ENCODE measurements at regions not wholly inside any gene's neighbourhood (a gene's known extent, or its start where the extent isn't known, plus 50 kb on each side); places are given as distances from the start of the nearest gene placed in this dataset.

- intact Hi-C loops (cut with DNase I): no loop called here
- no peak for DNase-seq
Observed at GRCh38 chr9:12975496-12975895, 200.7 kb downstream of the LURAP1L start.

- no peak for DNase-seq
- intact Hi-C loops (cut with DNase I): no loop called here
Observed at GRCh38 chr9:12980085-12980851, 205.4 kb downstream of the LURAP1L start.

DNA sequence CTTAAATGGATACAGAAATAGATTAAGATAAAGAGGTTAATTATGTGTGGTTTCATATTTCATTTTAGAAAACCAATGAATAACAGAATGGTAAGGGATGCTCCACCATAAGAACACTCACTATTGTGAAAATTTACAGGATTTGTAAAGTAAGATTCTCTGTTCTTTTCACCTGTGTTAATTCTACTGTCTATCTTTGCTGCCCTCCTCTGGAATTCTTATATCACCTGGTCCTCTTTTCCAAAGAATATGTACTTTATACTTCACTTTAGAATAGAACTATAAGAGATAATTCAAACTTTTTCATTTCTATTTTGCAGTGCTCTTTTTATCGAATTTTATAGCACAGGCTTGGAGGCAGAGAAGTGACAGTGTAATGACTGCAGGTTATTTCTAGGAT, 213.4 kb downstream of the LURAP1L start:
- no peak for DNase-seq
- intact Hi-C loops (cut with DNase I): no loop called here

DNA sequence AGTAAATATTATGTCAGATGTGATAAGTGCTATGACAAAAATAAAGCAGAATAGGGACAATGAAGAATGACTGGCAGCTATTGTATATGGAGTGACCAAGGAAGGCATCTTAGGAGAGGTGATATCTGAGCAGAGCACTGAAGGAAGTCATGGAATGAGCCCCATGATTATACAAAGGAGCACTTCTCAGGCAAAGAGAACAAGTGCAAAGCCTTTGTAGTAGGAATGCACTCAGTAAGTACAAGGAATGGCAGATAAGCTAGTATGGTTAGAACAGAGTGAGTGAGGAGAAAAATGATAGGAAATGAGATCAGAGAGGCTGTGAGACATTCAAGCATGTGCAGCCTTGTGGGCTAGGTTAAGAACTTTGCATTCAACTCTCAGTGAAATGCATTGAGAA, 214.8 kb downstream of the LURAP1L start:
- intact Hi-C loops (cut with DNase I): no loop called here
- DNase-seq: no peak

GRCh38 chr9:12993466-12993865, 218.6 kb downstream of the LURAP1L start:
- DNase-seq: no peak
- intact Hi-C loops (cut with DNase I): no loop called here

- DNase-seq: no peak
- intact Hi-C loops (cut with DNase I): no loop called here
Observed at GRCh38 chr9:12997009-12997408, 222.2 kb downstream of the LURAP1L start.

DNA sequence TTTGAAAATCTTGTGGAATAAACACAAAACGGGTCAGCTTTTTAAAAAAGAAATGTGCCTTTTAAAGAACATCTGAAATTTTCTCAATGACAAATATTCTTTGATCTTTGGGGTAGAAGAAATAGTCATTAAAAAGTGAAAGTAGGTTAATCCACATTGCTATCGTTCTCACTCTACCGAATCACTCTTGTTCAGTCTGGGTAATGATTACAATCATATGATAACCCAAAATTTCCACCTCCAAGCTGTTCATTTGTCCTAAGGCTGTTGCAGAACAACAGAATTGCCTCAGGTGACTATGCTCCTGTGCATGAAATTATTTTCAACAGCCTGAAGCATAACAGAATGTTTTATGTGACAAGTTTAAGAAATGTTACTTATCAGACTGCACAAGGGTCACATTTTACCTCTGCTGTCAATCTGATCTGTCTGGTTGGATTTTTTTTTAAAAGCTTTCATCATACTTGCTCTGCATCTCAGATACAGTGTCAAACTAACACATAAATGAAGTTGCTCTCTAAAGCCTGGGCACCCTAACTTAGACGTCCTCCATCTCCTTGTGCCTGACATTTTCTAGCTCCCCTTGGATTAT, 227.3 kb downstream of the LURAP1L start:
- intact Hi-C loops (cut with DNase I): no loop called here
- no peak for DNase-seq

GRCh38 chr9:13002740-13003139, 227.9 kb downstream of the LURAP1L start:
- no peak for DNase-seq
- intact Hi-C loops (cut with DNase I): no loop called here

DNA sequence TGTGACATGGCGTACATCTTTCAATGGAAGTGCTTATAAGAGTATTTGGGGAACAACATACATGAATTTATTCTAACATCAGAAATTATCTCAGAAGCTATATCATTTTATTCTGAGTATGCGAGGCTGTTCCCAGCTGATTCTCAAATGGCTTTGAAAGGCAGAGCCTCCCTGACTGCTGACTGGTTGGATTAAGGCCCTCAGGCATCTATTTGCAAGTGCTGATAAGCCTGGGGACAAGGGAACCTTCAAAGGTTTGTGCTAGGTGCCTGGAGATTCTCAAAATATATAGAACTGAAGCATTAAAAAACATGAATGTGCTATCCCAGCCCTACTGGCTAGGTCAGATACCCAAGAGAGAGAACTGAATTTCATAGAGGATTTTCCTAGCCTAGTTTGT, 235.1 kb downstream of the LURAP1L start:
- intact Hi-C loops (cut with DNase I): no loop called here

DNA sequence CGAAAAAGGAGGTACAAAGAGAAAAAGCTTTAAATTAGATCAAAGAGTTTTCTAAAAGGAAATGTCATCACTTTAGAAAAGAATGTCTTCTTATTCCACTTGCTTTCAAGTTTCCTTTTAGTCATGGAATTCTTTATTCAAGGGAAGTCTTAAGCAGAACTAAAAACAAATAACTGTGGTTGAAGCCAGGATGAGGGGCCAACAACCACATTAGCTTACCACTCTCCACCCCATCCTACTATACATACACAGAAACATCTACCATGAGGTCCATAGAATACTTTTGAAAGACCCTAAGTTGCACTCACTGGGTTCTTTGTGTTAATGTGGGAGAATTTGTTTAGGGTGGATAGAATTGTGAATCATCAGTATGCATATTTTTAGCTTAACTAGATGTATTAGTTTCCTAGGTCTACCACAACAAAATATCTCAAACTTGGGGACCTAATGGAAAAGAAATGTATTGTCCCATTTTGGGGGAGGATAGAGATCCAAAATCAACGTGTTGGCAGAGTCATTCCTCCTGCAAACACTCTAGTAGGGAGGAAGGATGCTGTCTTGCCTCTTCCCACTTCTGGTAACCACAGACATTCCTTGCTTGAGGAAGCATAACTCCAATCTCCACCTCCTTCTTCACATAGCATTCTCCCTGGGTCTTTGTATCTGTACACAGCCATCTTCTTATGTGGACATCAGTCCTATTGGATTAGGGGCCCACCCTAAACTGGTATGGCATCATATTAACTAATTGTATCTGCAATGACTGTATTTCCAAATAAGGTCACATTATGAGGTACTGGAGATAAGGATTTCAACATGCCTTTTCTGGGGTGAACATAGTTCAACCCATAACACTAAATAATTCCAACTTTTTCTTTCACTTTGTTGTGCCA, 239.4 kb downstream of the LURAP1L start:
- DNase-seq: no peak
- intact Hi-C loops (cut with DNase I): no loop called here

More for the DNA sequence above, 235.1 kb downstream of the LURAP1L start:
- no peak for DNase-seq

GRCh38 chr9:13017260-13017659, 242.4 kb downstream of the LURAP1L start:
- DNase-seq: no peak
- intact Hi-C loops (cut with DNase I): no loop called here

- DNase-seq: no peak
- intact Hi-C loops (cut with DNase I): no loop called here
Observed at GRCh38 chr9:13020146-13021040, 245.6 kb downstream of the LURAP1L start.

- no peak for DNase-seq
- intact Hi-C loops (cut with DNase I): no loop called here
Observed at GRCh38 chr9:13022756-13023155, 247.9 kb downstream of the LURAP1L start.

DNA sequence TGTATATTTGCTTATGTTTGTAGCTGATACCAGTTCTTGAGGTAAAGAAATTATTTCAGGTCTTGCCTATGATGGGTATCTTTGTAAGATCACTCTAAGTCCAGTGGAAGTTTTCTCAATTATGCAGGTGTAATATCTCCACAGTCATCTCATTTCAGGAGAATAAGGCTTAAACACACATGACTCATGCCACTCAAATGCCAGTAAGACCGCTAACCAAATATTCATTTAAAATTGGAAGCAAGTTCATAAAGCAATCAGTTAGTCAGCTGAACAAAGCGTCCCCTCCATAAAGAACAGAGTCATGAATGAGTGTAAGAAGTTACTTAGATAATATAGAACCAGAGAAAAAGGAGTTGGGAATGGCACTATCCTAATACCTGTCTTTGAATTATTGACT, 248.7 kb downstream of the LURAP1L start:
- no peak for DNase-seq
- intact Hi-C loops (cut with DNase I): no loop called here

DNA sequence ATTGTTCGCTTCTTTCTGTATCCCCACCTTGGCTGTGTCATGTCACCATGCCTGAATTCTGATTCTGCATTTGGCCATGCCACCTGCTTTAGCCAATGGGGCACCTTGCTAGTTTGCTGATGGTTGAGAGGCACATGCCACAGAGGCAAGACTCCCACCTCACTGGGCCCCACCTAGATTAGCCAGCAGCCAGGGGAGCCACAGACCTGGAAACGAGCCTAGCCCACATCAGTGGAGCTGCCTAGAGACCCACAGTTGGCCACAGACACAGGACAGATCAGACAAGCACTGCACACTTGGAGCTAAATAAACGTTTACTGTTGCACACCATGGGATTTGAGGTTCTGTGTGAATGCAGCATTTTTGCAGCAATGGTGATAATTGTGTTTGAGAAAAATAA, 252.1 kb downstream of the LURAP1L start:
- intact Hi-C loops (cut with DNase I): no loop called here
- no peak for DNase-seq

DNA sequence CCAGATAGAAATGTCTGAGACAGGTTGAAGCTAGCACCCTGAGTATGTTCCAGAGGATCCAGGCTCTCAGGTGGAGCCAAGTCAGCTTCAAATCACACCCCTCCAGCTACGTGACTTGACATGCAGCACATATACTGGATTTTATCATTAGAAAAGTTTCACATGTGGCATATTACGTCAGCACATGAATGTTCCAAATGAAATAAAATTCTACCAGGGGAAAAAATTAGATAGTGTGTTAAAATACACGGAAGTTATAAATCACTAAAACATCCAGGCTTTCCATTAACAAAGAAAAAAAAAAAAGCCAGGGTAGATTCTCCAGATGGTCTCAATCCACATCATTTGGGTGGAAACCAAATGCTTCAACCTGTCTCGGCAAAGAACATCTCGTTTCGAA, 251.6 kb downstream of the MPDZ start:
- no peak for DNase-seq
- intact Hi-C loops (cut with DNase I): no loop called here

- intact Hi-C loops (cut with DNase I): loop anchor here (5.0 to 10.0 kb wide), 2 partner anchors 55 to 1402 kb away; no protein-coding TSS in a partner anchor
- no peak for DNase-seq
Observed at GRCh38 chr9:13032585-13032984, 246.9 kb downstream of the MPDZ start.

DNA sequence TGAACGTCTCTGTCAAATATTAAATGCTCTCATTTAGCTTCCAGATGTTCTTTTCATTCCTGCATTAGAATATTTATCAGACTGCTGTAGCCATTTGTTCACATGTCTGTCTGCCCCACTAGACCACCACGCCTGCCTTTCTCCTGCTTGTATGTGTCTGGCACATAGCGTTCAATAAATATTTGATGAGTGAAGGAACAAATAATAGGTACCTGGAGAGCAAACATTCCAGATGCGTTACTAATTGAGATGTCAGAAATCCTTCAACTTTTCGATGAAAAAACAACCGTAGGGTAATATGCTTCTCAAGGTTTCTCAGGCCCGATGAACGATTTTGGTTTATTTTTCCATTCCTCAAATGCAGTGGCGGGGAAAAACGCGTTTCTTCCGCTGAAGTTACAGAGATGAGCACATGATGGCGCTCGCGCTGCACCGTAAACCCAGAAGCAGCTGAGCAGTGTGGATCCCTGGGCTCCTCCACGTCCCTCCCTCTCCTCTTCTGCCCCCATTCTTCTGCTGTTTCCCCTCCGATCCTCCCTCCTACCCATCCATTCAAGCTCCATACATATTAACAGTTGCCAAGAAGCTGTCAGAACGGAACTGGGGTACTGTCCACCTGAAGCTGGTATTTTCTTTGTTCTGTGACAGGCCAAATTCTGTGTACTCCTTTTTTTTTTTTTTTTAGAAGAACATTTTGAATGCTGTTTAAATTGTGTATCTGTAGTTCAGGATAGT, 245.4 kb downstream of the MPDZ start:
- intact Hi-C loops (cut with DNase I): loop anchor here (5.0 to 10.0 kb wide), 2 partner anchors 53 to 1401 kb away; no protein-coding TSS in a partner anchor
- DNase-seq: peak; percentile 50 to 87 (median 76)

Data from head of caudate nucleus (tissue), 42 donors.